GM20000 (cell line): ENCODE measurements at regions not wholly inside any gene's neighbourhood (a gene's known extent, or its start where the extent isn't known, plus 50 kb on each side); places are given as distances from the start of the nearest gene placed in this dataset.

Source experiments
- DNase-seq: peaks from one replicate; pipeline ENCODE4 v3.0.0; 2012; ENCODE audit warnings: low spot score
- CTCF ChIP-seq: IDR thresholded peaks from 2 replicates; pipeline ENCODE4 v1.5.1; 2012; ENCODE audit warnings: mild to moderate bottlenecking, control low read depth; ENCODE audit errors: extremely low read depth, missing control alignments

GRCh38 chr13:47837906-47838305 lies 163.2 kb downstream of the SUCLA2 start:
- TF ChIP-seq CTCF: no peak
- DNase-seq: no peak

DNA sequence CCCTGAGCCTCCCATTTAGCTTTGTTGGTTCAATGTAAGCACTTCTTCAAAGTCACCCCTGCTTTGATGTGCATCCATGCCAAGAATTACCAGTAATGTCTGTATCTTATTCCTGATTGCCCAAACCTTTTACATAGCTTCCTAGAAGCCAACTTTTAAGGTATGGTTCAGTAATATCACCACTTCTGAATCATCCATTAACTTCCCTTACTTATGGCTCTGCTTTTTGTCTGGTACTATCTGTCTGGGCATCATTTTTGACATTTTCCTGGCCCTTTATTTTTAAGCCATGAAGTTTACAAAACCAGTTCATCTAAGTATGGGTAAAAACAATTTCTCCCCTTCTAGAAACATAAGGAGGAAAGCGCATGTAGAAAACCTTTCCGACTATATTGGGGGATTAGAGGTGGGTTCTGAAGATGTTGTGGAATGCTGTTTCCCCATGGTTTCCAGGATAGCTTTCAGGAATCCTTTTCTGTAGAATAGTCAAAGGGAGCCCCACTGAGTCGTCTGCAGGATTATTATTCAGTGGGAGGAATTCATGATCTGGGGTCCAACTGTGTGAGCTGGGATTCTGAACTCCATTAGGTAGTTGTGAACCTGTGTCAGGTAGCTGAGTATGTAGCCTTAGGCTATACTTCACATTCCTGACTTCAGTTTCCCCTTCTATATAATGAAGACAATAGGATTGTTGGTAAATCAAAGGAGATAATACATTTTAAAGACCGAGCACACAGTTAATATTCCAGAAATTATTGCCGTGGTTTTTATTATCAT lies 163.8 kb downstream of the SUCLA2 start:
- no peak for DNase-seq
- TF ChIP-seq CTCF: no peak

- no peak for DNase-seq
Measured at GRCh38 chr13:47835470-47836228, 165.4 kb downstream of the SUCLA2 start.

DNA sequence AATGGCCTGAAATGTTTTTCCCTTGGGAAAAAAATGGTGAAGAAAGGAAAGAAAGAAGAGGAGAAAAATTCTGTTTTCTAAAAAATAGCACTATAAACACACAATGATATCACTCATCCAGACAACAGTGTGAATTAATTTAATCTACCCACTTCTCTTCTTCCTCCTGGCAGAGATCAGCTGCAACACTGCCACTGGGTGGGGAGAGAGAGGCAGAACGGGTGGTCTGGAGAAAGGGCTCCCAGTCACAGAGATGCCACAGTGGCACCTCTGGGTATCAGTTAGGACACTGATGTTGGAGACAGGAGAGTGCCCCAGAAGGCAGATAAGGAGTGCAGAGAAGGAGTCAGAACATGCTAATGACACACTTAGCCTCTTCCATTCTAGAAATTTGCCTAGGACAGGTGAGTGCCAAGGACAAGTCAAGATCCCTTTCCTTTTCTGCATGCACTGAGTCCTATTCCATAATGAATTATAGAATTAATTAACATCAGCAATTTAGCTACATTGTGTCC lies 168.6 kb downstream of the SUCLA2 start:
- TF ChIP-seq CTCF: no peak

More at GRCh38 chr13:47835470-47836228, 165.4 kb downstream of the SUCLA2 start:
- TF ChIP-seq CTCF: no peak

DNA sequence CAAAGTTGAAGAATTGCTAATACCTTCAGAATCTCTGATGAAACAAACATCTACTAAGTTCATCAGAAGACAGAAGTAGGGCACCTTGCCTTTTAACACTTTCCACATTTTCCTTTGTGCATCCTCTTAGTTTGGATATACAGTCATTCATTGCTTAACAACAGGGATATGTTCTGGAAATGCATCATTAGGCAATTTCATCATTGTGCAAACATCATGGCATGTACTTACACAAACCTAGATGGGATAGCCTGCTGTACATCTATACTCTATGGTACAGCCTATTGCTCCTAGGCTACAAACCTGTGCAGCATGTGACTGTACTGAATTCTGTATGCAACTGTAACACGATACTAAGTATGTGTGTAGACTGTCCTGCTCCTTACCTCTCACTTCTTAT lies 169.8 kb downstream of the SUCLA2 start:
- no peak for DNase-seq
- TF ChIP-seq CTCF: no peak

More for the DNA sequence above, 168.6 kb downstream of the SUCLA2 start:
- no peak for DNase-seq

DNA sequence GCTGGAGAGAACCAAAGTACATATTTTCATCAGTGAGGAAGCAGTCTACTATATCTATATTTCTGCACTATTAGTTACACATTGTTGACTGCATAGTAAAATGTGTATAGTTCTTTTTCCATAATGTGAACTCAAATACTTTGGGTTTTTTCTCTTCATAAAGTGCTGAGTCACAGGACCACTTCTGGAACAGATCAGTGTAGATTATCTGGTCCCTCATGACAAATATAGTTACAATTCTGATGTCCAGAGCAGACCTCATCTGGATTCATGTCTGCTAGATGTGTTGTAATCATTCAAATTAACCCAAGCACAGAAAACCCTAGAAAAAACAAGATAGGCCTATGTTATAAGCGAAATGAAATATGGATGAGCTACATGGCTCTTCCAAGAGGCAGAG lies 171.4 kb downstream of the SUCLA2 start:
- DNase-seq: no peak
- TF ChIP-seq CTCF: no peak

GRCh38 chr13:47826471-47826870 lies 174.6 kb downstream of the SUCLA2 start:
- no peak for DNase-seq
- TF ChIP-seq CTCF: no peak
